Astrocyte of the cerebellum (primary cell): ENCODE measurements at regions not wholly inside any gene's neighbourhood (a gene's known extent, or its start where the extent isn't known, plus 50 kb on each side); places are given as distances from the start of the nearest gene placed in this dataset.

Experiments
- DNase-seq: peaks from one replicate; pipeline ENCODE4 v3.0.0-alpha.2; 2011; ENCODE audit warnings: low read depth
- H3K4me3 ChIP-seq: 2 replicates; pipeline ENCODE4 v1.5.1; 2011; ENCODE audit warnings: mild to moderate bottlenecking, low read depth, low read length, moderate library complexity
- CTCF ChIP-seq: IDR thresholded peaks from 2 replicates; pipeline ENCODE4 v1.5.1; 2012; ENCODE audit warnings: low read length, low read depth, moderate library complexity, mild to moderate bottlenecking; ENCODE audit errors: missing control alignments
- in situ Hi-C: cut with HindIII; loops from 2 replicates; pipeline ENCODE4 v1.10.0; 2017; ENCODE audit warnings: low sequenced_read_pairs

DNA sequence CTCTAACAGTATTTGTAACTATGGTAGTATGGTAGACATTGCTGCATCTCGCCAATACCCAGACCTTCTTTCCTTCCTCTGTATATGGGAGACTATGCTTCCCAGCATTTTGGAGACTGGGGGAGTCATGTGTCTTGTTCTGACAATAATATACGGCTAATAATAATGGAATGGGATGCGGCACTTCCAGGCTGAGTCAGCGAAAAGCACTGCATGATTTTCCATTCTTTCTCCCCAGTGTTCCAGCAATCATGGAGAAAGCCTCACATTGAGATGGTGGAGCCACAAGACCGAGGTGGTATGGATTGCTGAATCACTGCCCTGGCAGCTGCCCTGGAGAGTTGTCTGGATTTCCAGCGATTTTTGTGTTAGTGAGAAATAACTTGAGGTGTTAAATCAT lies 77.1 kb upstream of the FIBIN start:
- DNase-seq = no peak
- no peak overlapping the region for H3K4me3 ChIP-seq
- in situ Hi-C loops = no loop called here
- no peak for TF ChIP-seq CTCF

DNA sequence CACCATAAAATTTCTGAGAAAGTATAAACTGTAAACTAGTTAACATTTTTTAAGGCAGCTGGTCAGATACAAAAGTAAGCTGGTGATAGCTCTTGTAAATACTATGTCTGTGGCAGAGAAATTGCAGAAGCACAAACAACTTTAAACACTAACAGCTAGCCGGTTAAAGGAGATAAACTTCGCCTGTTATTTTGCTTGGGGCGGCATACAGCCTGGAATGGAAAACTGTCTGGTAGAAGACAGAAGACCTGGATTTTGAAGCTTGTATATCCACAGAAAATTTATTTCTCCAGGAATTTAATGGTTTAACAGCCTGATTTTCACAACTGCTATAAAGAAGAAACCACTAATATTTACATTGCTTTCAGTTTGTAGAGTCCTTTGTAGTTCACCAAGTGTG lies 65.3 kb upstream of the FIBIN start:
- in situ Hi-C loops = no loop called here
- H3K4me3 ChIP-seq = no peak overlapping the region
- no peak for TF ChIP-seq CTCF
- no peak for DNase-seq

DNA sequence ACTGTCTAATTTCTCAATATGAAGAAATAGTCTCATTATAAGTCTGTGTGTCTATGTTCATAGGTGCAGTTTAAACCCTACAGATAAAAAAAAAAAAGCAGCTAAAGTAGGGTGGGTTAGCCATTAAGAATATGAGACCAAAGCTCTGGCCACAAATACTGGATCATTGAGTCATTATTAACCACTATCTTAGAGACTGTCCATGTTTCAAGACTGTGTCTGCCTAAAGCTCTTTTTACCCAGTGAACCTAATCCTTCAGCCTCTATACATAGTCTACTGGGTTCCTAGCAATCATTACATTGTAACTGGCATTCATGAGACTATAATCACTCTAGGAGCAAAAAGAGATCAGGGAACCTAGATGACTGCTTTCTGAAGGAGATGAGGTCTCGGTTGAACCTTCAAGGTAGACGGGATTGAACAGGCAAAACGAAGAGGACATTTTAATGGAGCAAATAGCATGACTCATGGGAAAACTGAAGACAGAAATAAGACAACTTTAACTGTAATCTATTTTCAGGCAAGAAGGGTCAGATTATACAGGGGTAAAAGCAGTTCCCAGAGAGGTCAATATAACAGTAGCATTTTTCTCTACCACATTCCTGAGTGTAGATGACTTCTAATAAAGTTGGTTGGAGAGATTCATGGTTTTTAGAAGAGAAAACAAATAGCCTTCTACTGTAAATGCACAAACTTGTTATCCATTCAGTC lies 64.0 kb upstream of the FIBIN start:
- TF ChIP-seq CTCF = no peak
- in situ Hi-C loops = no loop called here
- H3K4me3 ChIP-seq = no peak overlapping the region
- no peak for DNase-seq

DNA sequence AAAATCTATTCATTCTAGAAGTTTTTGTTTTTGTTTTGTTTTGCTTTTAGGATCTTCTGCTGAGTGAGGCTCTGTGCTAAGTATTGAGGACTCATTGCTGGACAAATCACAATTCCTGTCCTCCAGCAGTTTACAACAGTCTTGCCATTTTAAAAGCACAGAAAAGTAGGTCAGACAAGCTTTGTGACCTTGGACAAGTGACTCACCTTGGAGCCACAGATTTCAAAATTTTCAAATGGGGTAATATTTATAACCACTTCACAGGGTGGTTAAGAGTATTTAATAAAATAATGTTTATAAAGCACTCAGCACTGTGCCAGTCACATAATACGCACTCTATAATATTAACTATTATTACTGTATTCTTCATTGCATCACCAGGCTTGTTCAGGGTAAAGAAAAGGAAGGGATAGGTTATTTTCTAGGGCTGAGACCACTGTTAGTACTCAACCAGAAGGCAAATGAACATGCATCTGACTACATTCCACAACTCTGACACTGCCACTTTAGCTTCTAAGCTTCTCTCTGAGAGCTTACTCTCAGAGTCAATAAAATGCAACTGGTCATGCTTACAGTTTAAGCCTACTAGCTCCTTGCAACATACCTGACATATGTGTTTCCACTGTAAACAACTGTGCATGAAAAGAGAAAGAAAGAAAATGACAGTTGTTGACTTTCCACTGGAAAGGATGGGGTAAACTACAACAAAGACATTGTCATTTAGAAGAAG lies 63.2 kb upstream of the FIBIN start:
- in situ Hi-C loops = no loop called here
- TF ChIP-seq CTCF = no peak
- no peak for DNase-seq
- no peak overlapping the region for H3K4me3 ChIP-seq

DNA sequence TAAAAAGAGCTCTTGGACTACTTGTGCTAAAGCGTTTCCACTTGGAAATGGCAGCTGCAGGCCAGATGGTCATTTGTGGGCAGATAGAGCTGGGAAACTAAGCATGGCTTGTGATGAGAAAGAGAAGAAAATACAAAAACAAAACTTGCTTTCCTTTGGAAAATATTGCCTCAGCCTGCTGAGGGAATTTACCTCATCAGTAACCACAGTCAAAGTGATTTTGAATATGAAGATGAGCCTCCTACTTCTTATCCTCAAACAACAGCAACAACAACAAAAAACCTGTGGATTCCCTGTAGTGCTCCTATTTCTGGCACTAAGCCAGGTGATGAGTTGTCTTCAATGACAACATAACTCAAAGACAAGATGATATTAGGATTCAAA lies 62.7 kb upstream of the FIBIN start:
- in situ Hi-C loops = no loop called here

GRCh38 chr11:26931881-26932280 lies 62.0 kb upstream of the FIBIN start:
- DNase-seq = no peak
- H3K4me3 ChIP-seq = no peak overlapping the region
- TF ChIP-seq CTCF = no peak
- in situ Hi-C loops = no loop called here

More for the DNA sequence above, 62.7 kb upstream of the FIBIN start:
- H3K4me3 ChIP-seq = no peak overlapping the region
- no peak for DNase-seq
- TF ChIP-seq CTCF = no peak
